NCI-H446 treated with DMSO at 0.1 percent for 48 hours (cell line): ENCODE measurements at regions not wholly inside any gene's neighbourhood (a gene's known extent, or its start where the extent isn't known, plus 50 kb on each side); places are given as distances from the start of the nearest gene placed in this dataset.

Source experiments
- DNase-seq: peaks from one replicate; lab custom pipeline; 2025; lab: John Stamatoyannopoulos, UW

DNA sequence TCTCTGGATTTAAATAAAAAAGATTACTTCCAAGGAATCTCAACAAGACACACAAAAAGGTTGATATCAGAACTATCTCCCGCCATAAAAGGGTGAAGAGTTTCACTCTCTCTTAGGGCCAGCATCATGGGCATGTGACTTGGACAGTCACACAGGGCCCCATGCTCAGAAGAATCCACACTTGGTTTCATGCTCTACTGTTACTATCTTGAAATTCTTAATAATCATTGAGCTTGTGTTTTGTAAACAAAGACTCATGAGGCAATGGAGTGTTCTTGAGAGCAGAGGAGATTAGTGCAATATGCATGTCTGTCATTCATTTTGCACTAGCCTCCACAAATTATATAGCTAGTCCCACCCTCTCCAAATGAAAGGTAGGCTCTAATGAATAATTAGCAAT is 58.4 kb downstream of the HMHB1 start:
- no peak for DNase-seq

DNA sequence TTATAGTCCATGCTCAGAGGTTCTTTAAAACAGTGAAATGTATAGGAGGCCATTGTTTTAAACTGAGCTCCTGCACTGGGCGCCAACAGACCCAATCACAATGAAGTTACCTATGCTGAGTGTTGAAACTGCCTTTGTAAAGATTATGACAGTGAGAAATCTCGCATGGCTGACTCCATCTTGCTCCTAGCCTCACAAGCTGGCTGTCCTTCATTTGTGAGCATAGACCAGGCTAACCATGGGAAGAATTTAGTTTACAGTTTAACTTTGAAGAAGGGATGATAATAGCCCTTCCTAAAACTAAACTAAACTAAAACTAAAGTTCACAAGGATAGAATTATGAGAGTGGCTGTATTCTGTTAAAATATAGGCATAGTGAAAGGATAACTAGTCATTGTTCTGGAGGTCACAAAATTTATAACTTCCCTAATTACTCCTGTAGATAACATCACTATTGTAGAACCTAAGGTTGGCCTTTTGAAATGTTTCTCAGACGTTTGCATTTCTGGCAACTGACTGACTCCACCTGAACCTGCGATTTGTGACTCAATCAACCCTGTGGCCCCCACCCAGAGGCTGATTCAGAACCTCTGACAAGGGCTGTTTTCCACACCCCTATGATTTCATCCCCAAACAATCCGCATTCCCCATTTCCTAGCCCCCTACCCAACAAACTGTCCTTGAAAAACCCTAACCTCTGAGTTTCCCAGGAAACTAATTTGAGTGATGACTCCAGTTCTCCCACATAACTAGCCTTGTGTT is 59.1 kb downstream of the HMHB1 start:
- DNase-seq, result no peak

DNA sequence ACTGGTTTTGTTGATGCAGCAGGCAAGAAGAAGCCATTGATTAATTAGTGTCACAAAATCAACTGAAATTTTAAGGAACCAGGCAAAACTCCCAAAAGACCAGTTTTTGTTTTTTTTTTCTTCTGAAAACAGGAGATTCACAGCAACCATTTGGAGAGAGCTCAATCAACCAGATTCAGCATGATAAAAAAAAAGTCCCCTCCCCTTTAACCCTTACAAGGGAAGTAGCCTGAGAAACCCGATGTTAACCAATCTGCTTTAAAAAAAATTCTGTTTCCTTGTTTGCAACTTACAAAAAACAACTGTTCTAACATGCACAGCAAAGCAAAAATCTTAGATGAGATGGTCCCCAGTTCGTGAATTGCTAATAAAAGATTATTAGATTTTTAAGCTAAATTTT is 59.7 kb downstream of the HMHB1 start:
- DNase-seq, result no peak

DNA sequence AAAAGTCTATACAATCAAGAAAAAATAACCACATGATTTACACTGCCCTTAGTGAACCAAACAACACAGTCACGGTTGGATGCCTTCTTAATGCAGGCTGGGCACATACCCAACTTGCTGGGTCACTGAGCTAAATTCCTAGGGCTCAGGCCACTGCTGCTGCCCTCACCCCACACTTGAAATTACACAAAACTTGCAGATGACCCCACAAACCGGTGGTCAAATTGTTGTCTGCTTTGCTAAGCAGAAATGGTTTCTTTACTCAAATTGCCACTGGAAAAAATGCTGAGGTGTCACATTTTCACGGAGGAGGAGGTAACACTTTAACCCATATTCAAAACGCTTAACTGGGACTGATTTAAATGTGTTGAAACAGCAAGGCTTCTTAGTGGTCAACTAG is 62.4 kb downstream of the HMHB1 start:
- DNase-seq, result no peak

DNA sequence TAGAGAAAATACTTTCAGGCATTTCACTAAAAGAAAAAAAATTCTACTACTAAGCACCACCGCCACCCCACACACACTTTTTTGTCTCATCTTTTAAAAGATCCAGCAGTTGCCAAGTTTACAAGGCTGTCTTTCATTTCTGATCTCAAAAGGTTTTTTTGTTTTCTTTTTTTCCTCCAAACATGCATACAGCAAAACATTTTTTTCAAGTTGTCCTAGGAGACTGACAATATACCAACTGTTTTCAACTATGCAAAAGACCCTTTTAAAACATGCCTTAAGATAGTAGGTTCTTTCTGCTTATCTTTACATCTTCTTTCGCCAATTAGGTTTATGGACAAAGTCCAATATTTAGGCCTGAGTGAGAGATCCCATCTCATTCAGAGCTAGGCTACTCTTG is 65.2 kb downstream of the HMHB1 start:
- DNase-seq, result no peak

DNA sequence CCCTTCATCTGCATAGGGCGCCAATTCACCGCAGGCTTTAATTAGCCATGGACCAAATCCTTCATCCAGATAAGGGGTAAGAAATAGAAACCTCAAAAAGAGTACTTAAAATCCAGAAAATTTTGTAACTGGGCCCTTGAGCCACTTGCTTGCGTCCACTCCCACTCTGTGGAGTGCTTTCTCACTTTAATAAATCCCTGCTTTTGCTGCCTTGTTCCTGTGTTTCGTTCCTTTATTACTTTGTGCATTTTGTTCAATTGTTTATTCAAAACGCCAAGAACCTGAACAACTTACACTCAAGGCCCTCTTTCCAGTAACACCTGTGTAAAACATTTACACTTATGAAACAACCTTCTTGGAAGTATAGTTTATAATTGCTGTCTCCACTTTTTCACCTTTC is 66.5 kb downstream of the HMHB1 start:
- no peak for DNase-seq

DNA sequence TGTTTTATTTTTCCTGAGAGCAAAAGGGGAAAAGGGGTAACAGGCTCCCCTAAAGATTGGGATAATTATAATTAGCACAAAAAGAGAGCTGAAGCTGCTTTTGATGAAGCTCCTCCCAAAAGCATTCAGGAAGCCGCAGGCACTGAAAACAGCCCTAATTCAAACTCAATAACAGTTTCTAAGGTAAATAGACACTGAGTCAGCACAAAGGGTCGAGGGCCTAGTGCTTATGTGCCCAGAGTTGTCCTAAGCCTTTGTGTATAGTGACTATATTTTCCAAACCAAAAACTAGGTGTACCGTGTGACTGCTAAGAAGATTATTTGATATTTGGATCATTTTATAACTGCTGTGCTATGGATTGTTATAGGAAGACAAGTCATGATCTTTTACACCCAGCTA is 67.7 kb downstream of the HMHB1 start:
- no peak for DNase-seq

DNA sequence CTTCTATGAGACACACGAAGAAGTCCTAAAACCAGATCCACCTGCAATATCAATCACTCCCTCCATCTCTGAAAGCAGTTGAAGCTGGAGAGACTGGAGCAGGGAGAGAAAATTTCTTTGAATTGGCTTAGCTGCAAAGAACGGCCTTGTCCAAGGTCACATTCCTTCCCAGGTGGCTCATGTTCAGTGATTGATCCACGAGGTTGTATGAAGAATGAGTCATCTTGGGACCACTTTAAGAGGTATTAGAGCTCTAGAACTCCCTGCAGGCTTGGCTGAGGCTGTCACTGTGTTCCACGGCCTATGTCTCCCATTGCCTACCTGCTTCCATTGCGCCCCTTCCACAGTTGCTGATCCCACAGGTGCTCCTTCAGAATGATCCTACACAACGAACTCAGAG is 68.2 kb downstream of the HMHB1 start:
- DNase-seq, result no peak

DNA sequence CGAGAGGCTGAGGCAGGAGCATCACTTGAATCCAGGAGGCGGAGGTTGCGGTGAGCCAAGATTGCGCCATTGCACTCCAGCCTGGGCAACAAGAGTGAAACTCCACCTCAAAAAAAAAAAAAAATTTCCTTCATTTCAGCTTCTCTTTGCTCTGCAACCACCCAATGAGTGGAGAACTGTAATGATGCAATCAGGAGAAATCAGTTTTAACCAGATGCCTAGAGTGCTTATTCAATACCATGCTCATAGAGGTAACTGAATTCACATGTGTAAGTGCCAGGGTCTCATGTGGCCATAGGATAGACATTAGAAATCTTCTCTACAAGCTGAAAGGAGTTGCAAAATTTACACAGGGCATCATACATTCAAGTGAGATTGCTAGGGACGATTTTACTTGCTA is 70.6 kb downstream of the HMHB1 start:
- no peak for DNase-seq

DNA sequence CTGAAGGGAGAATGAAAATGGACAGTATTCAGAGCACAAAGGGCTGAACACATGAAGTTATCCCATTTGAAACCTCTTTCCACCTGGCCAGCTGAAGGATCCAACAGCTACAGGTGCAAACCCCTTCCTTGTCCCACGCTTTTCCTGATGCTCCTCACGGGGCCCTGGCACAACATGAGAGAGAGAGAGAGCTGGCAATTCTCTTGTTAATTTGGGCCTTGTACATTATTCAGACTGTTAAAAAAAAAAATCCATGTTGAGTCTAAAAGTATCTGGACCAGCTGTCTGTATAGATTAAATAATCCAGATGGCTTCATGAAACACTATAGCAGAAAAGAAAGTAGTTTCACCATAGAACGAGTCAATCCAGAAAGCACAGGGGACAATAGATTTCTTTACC is 74.1 kb downstream of the HMHB1 start:
- DNase-seq, result peak; percentile 60

DNA sequence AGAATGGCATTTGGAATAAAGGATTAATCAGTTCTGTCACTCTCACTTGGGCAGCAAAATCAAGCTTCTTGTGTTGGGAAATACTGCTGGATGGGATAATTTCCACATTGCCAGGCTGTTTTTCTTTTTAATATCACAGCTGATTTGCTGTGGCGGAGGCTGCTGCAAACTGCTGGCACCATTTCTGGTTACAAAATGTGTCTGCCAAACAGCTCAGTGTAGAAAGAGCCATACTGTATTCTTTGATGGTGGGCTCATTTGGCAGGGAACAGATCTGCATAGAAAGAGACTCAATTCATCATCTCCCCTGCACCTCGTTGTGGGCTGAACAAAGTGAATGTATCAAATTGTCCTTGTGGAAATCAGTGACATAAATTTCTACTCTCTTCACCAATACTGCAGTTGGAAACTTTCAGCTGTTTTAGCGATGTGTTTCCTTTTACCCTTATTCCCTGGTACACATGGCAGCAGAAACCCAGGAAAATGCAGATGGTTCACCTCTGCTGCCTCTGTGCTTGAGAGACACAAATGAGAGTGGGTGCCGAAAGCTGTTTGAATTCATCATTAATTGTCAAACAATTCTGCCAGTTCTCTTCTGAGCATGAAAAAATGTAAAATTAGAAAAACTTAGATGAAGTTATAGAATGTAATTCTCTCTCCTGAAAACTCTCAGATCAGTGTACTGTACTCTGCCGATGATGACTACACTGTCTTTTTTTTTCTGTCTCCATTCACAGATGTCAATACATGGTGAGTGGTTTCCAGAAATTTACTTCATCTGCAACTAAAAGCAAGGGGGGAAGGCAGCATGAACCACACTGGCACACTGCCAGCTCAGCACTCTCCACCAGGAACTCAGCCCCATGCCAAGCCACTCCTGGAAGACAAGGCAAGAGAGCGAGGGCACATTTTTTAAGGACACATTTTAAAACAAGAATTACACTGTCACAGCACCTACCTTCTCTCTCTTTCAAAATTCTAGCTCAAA is 75.0 kb downstream of the HMHB1 start:
- DNase-seq, result peak; percentile 92

DNA sequence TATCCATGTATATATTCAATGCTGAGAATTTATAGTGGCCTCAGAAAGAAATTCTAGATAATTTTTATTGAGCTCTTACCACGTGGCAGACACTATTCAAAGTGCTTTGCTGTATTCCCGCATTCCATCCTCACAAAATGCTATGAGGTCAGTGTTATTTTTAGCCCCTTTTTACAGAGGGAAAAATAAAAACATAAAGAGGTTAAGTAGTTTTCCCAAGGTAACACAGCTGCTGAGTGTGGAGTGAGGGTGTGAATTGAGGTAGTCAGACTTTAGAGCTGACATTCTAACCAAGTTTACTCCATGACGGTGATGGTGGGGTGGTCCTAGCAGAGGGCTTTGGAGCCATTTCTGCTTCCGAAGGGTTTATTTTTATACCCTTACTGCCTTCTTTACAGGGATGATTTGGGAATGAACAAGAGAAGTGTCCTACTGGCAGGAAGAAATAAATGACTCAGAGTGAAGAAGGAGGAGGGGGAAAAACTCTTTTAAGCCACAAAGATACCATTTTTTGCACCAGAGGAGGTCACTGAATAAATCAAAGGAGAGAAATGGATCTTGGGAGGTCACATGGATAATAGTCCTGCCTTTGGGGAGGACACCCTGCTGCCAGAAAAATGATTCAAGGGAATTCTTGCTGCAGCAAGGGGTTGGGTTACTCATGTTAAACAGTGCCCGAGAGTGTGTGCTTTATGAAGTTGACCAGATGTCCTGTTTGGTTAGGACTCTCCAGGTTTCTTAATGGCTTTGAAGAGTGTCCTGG is 76.1 kb downstream of the HMHB1 start:
- peak; percentile 18 for DNase-seq

DNA sequence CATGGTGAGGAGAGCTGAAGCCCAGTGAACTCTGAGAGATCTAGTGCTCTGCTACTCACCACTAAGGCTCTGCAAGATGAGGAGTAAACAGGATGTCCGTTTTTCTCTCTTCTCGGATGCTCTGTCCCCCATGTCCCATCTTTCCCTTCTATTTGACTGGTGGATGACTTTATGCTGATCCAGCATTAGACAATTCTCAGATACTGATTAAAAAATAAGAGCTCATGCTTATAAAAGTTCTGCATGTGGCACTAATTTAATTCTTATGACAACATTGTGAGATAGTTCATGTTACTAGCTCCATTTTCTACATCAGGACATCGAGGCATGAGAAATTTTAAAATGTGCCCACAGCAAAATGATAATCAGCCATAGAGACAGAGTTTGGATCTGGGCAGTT is 77.0 kb downstream of the HMHB1 start:
- DNase-seq, result no peak

DNA sequence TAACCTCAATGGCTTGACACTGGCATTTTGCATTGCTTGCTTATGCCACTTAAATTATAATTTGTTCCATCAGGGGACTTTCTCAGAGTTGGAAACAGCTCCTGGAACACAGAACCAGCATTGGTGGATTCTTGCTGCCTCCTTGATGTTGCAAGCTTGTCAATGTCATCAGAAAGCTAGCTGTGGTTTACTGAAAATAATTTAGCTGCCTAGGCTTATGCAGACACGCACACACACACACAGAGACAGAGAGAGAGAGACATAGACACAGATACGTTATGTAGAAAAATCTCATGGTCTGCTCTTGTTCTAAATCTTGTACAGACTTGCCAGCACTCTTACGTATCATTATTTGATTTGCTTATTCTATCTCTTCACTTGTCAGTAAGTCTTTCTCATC is 78.0 kb downstream of the HMHB1 start:
- DNase-seq, result no peak

DNA sequence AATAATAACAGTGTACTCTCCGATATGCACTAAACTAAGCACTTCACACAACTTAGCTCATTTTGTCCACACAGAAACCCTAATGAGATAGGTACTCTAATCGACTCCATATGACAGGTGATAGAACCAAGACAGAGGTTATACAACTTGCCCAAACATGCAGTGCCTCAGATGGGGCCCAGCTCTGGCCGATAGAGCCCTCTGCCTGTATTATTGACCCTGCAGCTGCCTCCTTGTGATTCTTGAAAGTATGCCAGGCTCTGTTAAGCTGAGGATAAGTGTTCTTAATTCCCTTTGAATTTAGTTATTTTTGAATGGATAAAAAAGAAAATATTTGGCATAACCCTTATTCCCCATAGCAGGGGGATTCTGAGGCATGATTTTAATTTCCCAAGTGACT is 78.5 kb downstream of the HMHB1 start:
- peak; percentile 32 for DNase-seq

DNA sequence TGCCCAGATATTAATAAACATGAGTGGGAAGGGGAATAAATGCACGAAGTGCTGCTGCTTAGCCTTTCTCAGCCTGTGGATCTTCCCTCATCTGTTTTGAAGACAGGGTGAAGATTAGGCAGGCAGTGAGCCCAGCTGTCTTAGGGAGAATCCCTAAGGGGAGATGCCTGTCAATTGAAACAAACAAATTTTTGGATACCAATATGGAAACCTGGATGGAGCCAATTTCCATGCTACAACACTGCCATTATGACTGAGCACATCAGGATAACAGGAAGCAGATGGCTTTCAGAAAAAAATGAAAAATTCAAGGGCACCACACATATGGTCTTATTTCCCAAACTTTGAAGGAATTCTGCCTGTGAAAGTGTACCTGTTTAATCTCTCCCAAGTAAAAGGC is 80.3 kb downstream of the HMHB1 start:
- DNase-seq, result peak; percentile 82

DNA sequence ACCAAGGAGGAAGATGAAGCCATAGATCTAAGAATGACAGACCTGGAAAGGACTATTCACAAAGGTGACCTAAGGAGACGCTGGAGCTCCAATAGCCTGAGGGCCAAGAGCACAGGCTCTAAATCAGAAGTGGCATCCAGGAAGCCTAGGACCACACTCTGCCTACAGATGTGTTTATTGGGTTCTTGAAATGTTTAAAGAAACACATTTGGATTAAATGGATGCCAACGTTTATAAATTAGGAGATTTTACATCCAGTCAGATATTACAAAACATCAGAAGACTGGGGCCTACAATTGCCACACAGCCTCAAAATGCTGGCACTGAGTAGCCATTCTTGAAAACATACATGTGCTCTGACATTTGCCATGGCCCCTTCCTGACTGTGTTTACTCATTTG is 80.9 kb downstream of the HMHB1 start:
- DNase-seq, result no peak

DNA sequence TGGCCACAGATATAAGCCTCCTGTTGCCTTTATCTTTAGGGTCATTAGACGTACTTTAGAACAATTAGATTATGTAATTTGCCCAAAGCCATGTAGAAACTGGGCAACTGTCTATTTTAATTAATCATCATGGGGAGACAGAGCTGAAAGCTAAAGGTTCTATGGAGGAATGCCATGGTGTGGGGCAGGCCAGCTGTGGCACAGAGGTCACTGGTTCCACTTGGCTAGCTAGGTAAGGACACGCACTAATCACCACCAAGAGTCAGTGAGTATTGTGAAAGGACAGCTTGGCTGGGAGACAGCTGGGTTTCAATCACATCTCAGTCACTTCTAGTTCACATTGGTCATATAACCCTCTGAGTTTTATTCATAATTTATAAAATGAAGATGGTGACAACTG is 81.7 kb downstream of the HMHB1 start:
- no peak for DNase-seq

DNA sequence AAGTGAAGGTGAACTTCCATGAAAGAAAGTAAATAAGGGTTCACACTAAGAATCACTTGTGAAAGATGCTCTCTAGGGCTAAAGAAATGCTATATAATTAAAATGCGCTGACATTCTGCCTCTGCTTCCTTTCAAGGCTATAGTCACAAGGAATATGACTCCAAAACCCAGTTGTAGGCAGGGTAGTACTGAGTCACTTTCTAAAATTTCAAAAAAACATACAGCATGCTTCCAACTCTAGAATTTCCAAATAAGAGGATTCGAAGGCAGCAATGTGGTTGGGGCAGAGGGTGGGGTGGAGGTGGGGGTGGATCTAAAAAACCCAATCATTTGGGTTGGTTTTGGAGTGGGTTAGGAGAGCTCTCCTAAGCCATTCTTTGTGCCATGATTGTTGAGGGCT is 84.6 kb downstream of the HMHB1 start:
- DNase-seq, result no peak

DNA sequence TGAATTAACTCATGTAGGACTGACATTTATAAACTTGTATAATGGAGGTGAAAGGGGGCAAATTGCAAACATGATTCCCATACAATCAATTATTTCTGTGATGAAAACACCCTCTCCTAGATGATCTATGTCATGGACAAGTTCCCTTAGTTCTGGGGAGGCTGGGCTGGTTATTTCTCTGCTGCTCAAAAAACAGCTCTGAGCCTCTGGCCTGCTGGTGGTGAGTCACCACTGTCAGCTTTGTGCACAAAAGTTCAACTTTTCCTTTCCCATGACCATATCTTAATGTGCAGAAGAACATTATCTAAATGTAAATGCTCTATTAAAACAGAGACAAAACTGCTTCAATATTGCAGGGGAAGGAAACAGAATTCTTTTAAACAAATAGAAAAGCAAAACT is 85.0 kb downstream of the HMHB1 start:
- DNase-seq, result no peak

DNA sequence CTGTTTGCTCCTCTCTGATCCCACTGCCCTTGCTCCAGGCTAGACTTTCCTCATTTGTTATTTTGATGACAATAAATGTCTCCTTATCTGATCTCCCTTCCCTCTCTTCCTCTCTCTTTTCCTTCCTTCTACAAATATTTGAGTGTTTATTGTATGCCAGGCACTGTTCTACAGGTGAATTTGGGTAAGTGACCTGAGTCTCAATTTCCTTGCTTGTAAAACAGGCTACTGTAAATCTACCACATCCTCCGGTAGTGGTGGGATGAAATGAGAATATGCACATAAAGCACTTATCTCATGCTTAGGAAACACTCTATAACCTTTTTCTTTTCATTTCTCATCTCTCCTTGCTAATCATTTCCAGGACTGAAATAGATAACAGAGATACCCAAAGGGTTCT is 86.4 kb downstream of the HMHB1 start:
- no peak for DNase-seq

DNA sequence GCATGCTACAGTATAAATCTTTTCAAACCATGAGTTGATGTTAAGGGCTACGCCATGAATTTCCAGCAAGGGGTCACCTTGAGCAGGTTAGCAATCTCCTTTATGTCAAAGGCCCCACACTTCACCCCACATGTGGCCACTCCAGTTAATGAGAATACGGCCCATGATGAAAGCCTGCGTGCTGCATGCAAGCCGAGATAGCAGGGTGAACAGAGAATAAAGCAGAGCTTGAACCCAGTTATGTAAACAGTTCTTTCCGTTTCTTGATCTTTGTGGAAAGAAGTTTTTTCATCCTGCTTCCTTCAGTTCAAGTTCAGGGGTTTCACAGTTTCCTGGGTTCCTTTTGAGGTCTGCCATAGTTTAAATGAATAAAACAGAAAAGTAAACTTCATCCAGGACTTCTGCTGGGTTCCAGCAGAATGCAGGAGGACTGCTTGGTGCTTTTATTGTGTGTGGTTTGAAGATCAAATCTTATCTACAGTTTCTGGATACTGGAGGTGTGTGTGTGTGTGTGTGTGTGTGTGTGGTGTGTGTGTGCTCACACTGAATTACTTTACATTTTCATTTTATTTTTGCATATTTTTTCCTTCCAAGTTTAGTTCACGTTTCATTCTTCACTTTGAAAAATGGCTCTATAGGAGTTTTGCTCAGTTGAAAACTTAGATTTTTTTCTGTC is 87.1 kb downstream of the HMHB1 start:
- DNase-seq, result no peak
